ENCODE measurements at regions not wholly inside any gene's neighbourhood (a gene's known extent, or its start where the extent isn't known, plus 50 kb on each side); places are given as distances from the start of the nearest gene placed in this dataset.

- Histone ChIP-seq H3K4me2 (ENCODE audit: insufficient read depth in 1 of 2, low read depth in 2 of 2, low read length in 2 of 2) (no peak overlapping the region), H3K4me1 (replicated peaks in 1 of 4; ENCODE audit: control insufficient read depth in 3 of 4, insufficient read depth in 4 of 4, low read length in 3 of 4) (no peaks in the 10 kb centered on the region), H3K9ac (replicated peaks in 1 of 4; ENCODE audit: extremely low read depth in 1 of 4, low read depth in 3 of 4, low read length in 3 of 4) (no peak overlapping the region), H3K27ac (ENCODE audit: low read depth, low read length) (no peak overlapping the region), H2BK120ac (replicated peaks; ENCODE audit: low read depth, low read length) (no peak overlapping the region), H2AK5ac (ENCODE audit: low read depth, low read length) (no peak overlapping the region), H3K23me2 (ENCODE audit: low read depth, low read length) (no peaks in the 10 kb centered on the region), H3K36me3 (ENCODE audit: control insufficient read depth in 2 of 4, insufficient read depth in 4 of 4, low read length in 3 of 4) (no peaks in the 10 kb centered on the region), H3K23ac (ENCODE audit: insufficient read length) (no peak overlapping the region), H3K14ac (ENCODE audit: insufficient read length) (no peak overlapping the region), H3K18ac (ENCODE audit: extremely low read depth, low read length) (no peak overlapping the region), H2BK5ac (ENCODE audit: low read depth, low read length) (no peak overlapping the region), H4K20me1 (replicated peaks in 1 of 2; ENCODE audit: control insufficient read depth in 1 of 2, insufficient read depth in 2 of 2, low read length in 2 of 2) (no peaks in the 10 kb centered on the region), H3K56ac (replicated peaks; ENCODE audit: insufficient read length, low read depth, low read length) (no peak overlapping the region), H4K8ac (ENCODE audit: extremely low read depth, insufficient read depth, low read length) (no peak overlapping the region), H2BK15ac (ENCODE audit: low read length) (no peak overlapping the region), H2BK20ac (ENCODE audit: low read length) (no peak overlapping the region), H2AFZ (ENCODE audit: low read length) (no peak overlapping the region), H3K27me3 (replicated peaks in 1 of 4; ENCODE audit: control insufficient read depth in 3 of 4, extremely low read depth in 1 of 4, insufficient read depth in 3 of 4, low read length in 3 of 4) (no peaks in the 10 kb centered on the region), H3K79me2 (ENCODE audit: control insufficient read depth in 1 of 2, insufficient read depth in 2 of 2, low read length in 2 of 2) (no peaks in the 10 kb centered on the region), H4K5ac (ENCODE audit: insufficient read length, low read depth, low read length) (no peak overlapping the region), H3K4me3 (ENCODE audit: extremely low read depth in 1 of 4, insufficient read depth in 2 of 4, low read depth in 3 of 4, low read length in 4 of 4) (no peak overlapping the region), H3K9me3 (ENCODE audit: insufficient read depth in 2 of 2, low read depth in 1 of 2, low read length in 1 of 2) (peaks cover 0 to 8% of the 10 kb centered on the region in 2 experiments; a peak in 1 of 4 replicates), H2BK12ac (ENCODE audit: low read depth, low read length) (no peak overlapping the region), H3K79me1 (ENCODE audit: low read depth, low read length) (no peaks in the 10 kb centered on the region), H3K4ac (replicated peaks; ENCODE audit: insufficient read length, low read depth, low read length) (no peak overlapping the region), H4K91ac (replicated peaks; ENCODE audit: insufficient read length, low read length) (no peak overlapping the region)
- CTCF ChIA-PET (ENCODE audit: partially characterized antibody): no interaction called here
- 100% methylated on average over 1 of the region's 1 CpG; no CpG with 5 or more reads in 1 of the 2 experiments for WGBS, 2 experiments (ENCODE audit: extremely low coverage in 1 of 2, insufficient coverage in 1 of 2, insufficient read length in 1 of 2, insufficient replicate concordance in 2 of 2, low coverage in 1 of 2, low lambda C conversion rate in 2 of 2, missing lambda C conversion rate in 1 of 2)
- FAIRE-seq (no peak), DNase-seq (ENCODE audit: low read depth in 1 of 2, low spot score in 2 of 2) (no peak)
- POLR2A ChIA-PET (ENCODE audit: partially characterized antibody): no interaction called here
- TF ChIP-seq CREB1 (IDR thresholded peaks at IDR 0.05) (no peak), MAFK (IDR thresholded peaks at IDR 0.05; ENCODE audit: low read depth, low read length) (no peak), BRCA1 (IDR thresholded peaks at IDR 0.05; ENCODE audit: low read depth, low read length) (no peak), CBX5 (IDR thresholded peaks at IDR 0.05; ENCODE audit: low read depth, low read length) (no peak), TBP (IDR thresholded peaks at IDR 0.05; ENCODE audit: low read depth, low read length) (no peak), RNF2 (IDR thresholded peaks at IDR 0.05; ENCODE audit: borderline replicate concordance, low read depth, low read length, missing control alignments, poor library complexity, severe bottlenecking) (no peak), JUND (IDR thresholded peaks at IDR 0.05; ENCODE audit: low read length) (no peak), CTBP2 (IDR thresholded peaks at IDR 0.05; ENCODE audit: borderline replicate concordance, insufficient read depth, insufficient read length, low read length) (no peak), USF2 (IDR thresholded peaks at IDR 0.05; ENCODE audit: low read length) (no peak), KDM4A (IDR thresholded peaks at IDR 0.05; ENCODE audit: low read depth, low read length, severe bottlenecking) (no peak), KDM1A (IDR thresholded peaks at IDR 0.05; ENCODE audit: borderline replicate concordance, low read length) (no peak), CEBPB (IDR thresholded peaks at IDR 0.05; ENCODE audit: low read depth, low read length) (no peak), SIX5 (IDR thresholded peaks at IDR 0.05; ENCODE audit: low read depth, low read length) (no peak), CHD1 (IDR thresholded peaks at IDR 0.05; ENCODE audit: low read depth, low read length) (no peak), TAF7 (optimal IDR thresholded peaks at IDR 0.05; ENCODE audit: borderline replicate concordance, low read depth, low read length) (no peak)
These were observed 437.1 kb downstream of the RWDD3 start for GRCh38 chr1:95671098-95671497.

Measured in H1 (cell line).